Naive thymus-derived CD8-positive, alpha-beta T cell (primary cell): ENCODE measurements at regions not wholly inside any gene's neighbourhood (a gene's known extent, or its start where the extent isn't known, plus 50 kb on each side); places are given as distances from the start of the nearest gene placed in this dataset.
A peak's percentile ranks its signal among the peaks of the same experiment; 100 is the strongest.
"Not testable (repeated sequence)": the region's sequence is repeated elsewhere in the genome, so short reads cannot be mapped to it uniquely, and the experiment has no call there.

Source experiments
- ATAC-seq, 2 donors: fragments of 150-1000 bp; cut with Tn5 transposase in 1 of 2; sonication (Bioruptor Pico), chemical (Tn5 transposase) in 1 of 2; 1 replicate in 1 of 2; 2 replicates in 1 of 2; pipeline ENCODE4 v1.10.0; 2021; ENCODE audit warnings: mild to moderate bottlenecking in 2 of 2, moderate library complexity in 2 of 2
- POLR2A ChIA-PET: fragments of 350-600 bp; sonication (Branson Sonifier 250); formaldehyde crosslinking; loops from one replicate; lab custom pipeline; 2021; ENCODE audit warnings: antibody characterized with exemption; lab: Charles Lee
- DNase-seq, 10 donors: peaks; one replicate each; pipeline versions ENCODE4 v3.0.0 to v3.0.0-alpha.2; 2020 to 2022
- H3K27ac Mint-ChIP-seq, 10 donors: one replicate each; pipeline ENCODE4 v1.8.0; 2020 to 2022; ENCODE audit warnings: mild to moderate bottlenecking in 10 of 10, mixed read lengths in 10 of 10, moderate library complexity in 4 of 10, inconsistent platforms in 1 of 10
- H3K27me3 Mint-ChIP-seq, 5 donors: one replicate each; pipeline ENCODE4 v1.8.0; 2021 to 2022; ENCODE audit warnings: mixed read lengths in 5 of 5
- H3K36me3 Mint-ChIP-seq, 3 donors: one replicate each; pipeline ENCODE4 v1.8.0; 2020 to 2022; ENCODE audit warnings: mixed read lengths in 3 of 3, mild to moderate bottlenecking in 2 of 3, inconsistent platforms in 1 of 3
- H3K4me1 Mint-ChIP-seq, 4 donors: one replicate each; pipeline ENCODE4 v1.8.0; 2021 to 2022; ENCODE audit warnings: mixed read lengths in 4 of 4
- H3K4me3 Mint-ChIP-seq, 10 donors: one replicate each; pipeline ENCODE4 v1.8.0; 2020 to 2022; ENCODE audit warnings: mild to moderate bottlenecking in 10 of 10, mixed read lengths in 10 of 10, moderate library complexity in 6 of 10, inconsistent platforms in 1 of 10
- H3K9me3 Mint-ChIP-seq, 9 donors: one replicate each; pipeline ENCODE4 v1.8.0; 2020 to 2022; ENCODE audit warnings: mixed read lengths in 9 of 9, mild to moderate bottlenecking in 3 of 9, inconsistent platforms in 1 of 9, moderate library complexity in 1 of 9

DNA sequence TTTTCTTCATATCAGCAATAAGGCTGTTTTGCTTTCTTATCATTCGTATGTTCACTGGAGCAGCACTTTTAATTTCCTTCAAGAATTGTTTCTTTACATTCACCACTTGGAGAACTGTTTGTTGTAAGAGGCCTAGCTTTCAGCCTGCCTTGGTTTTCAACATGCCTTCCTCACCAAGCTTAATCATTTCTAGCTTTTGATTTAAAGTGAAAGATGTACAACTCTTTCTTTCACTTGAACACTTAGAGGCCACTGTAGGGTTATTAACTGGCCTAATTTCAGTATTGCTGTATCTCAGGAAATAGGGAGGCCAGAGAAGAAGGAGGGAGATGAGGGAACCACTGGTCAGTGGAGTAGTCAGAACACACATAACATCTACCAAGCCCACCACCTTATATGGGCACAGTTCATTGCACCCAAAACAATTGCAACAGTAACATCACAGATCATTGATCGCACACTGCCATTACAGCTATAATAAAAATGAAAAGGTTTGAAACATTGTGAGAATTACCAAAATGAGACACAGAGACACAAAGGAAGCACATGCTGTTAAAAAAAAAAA lies 181.4 kb upstream of the TUBA3C start:
- no peak for ATAC-seq
- Mint-ChIP-seq H3K27me3 (peaks cover 0 to 4% (median 0%) of the 10 kb centered on the region in 5 donors), H3K4me3 (no peak overlapping the region), H3K9me3 (peaks cover 0 to 3% (median 0%) of the 10 kb centered on the region in 9 donors), H3K4me1 (no peaks in the 10 kb centered on the region), H3K36me3 (no peaks in the 10 kb centered on the region), H3K27ac (no peak overlapping the region)
- POLR2A ChIA-PET, result no interaction called here
- no peak for DNase-seq

DNA sequence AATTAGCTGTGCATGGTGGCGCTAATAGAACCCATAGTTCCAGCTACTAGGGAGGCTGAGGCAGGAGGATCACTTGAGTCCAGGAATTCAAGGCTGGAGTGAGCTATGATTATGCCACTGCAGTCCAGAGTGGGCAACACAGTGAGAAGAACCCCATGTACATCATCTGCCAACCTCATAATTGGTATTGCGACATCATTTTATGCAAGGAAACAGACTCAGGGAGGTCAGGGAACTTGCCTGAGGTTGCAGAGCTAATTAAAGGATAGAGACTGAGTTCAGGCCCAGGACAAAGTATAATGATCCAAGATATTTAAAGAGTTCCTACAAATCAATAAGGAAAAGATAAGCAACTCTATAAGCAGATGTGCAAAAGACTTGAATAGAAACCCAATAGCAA lies 178.1 kb upstream of the TUBA3C start:
- H3K4me3 Mint-ChIP-seq, H3K27ac Mint-ChIP-seq, H3K4me1 Mint-ChIP-seq, POLR2A ChIA-PET, H3K27me3 Mint-ChIP-seq, H3K36me3 Mint-ChIP-seq, ATAC-seq, DNase-seq: not testable (repeated sequence)
- H3K9me3 Mint-ChIP-seq, result peaks cover 0 to 10% (median 3%) of the 10 kb centered on the region in 9 donors

DNA sequence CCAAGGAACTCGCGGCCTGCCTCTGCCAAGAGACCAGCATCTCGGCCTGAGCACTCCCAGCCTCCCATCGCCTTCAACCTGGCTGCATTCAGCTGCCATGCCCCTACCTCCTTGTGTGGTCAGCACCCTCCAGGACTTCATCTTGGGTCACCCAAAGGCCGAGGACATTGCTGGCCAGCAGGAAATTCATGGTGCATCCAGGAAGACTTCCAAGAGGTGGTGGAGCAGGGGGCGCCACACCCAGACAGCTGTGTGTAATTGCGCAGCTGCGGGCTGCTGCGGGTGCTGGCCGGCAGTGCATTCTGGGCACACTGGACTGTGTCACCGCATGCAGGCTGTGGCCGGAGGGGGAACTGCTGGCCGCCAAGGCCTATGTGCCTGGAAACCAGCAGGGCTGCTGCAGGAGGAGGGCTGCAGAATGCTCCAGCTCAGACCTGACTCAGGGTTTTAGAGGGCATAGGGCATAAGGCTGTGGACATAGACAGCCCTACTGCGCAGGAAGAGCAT lies 164.3 kb upstream of the TUBA3C start:
- Mint-ChIP-seq H3K4me3 (no peak overlapping the region), H3K4me1 (peaks cover 0 to 10% (median 0%) of the 10 kb centered on the region in 4 donors), H3K27me3 (peaks cover 8 to 45% (median 11%) of the 10 kb centered on the region in 5 donors), H3K27ac (peak overlapping the region in 1 of 10 donors; percentile 3), H3K9me3 (peaks cover 0 to 7% (median 0%) of the 10 kb centered on the region in 9 donors), H3K36me3 (peaks cover 0 to 4% (median 0%) of the 10 kb centered on the region in 3 donors)
- POLR2A ChIA-PET, result no interaction called here
- no peak for DNase-seq
- no peak for ATAC-seq

DNA sequence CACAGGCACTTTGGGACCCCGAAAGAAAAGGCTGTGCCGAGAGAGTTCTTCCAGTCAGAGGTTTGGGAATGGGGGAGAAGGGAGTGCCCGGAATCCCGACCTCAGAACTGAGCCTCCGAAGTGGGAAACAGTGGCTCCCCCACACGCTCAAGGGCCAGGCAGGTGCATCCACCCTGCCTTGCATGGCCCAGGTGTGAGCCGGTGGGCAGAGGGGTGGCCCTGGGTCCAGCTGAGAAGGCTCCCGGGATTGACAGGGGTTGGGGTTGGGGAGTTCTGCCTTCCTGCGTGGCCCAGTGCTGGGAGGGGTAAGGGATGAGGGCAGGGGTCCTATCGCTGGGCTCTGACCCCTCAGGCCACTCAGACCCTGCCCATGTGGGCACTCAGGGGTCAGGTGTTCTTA lies 163.5 kb upstream of the TUBA3C start:
- Mint-ChIP-seq H3K4me3 (peak overlapping the region in 4 of 10 donors; percentile 36 to 76 (median 50)), H3K36me3 (peaks cover 0 to 4% (median 0%) of the 10 kb centered on the region in 3 donors), H3K9me3 (peaks cover 0 to 11% (median 2%) of the 10 kb centered on the region in 9 donors), H3K27ac (no peak overlapping the region), H3K4me1 (peaks cover 0 to 10% (median 0%) of the 10 kb centered on the region in 4 donors), H3K27me3 (peaks cover 11 to 53% (median 13%) of the 10 kb centered on the region in 5 donors)
- POLR2A ChIA-PET, result no interaction called here
- DNase-seq, result no peak
- no peak for ATAC-seq

DNA sequence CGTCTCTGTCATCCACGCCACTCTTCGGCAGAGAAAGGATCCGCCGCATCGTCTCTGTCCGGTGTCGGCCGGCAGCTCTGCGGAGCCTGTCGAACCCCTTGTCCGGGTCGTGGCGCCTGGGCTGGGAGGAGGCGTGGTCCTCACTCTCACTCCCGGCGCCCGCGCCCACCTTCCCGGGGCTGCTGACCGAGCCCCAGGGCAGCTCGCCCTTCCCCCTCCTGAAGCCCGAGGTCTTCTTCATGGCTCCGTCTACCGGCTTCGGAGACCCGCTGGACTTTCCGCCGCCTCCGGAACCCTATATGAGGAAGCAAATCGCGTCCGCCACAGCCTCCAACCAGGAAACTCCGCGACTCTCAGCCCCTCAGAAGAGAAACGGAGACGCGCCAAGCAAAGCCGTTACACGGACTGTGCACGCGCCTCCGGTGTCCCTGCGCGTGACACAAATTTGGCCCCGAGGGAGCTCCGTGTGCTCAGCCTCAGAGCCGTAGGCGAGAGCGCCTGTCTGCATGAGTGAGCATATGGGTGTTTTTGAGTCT lies 163.0 kb upstream of the TUBA3C start:
- Mint-ChIP-seq H3K27me3 (peaks cover 11 to 54% (median 13%) of the 10 kb centered on the region in 5 donors), H3K9me3 (peaks cover 0 to 11% (median 2%) of the 10 kb centered on the region in 9 donors), H3K4me3 (peak overlapping the region in 6 of 10 donors; percentile 5 to 76 (median 40))
- H3K27ac Mint-ChIP-seq, ATAC-seq, H3K4me1 Mint-ChIP-seq, POLR2A ChIA-PET, H3K36me3 Mint-ChIP-seq: not testable (repeated sequence)
- peak in 2 of 10 donors; percentile 0 to 1 for DNase-seq

DNA sequence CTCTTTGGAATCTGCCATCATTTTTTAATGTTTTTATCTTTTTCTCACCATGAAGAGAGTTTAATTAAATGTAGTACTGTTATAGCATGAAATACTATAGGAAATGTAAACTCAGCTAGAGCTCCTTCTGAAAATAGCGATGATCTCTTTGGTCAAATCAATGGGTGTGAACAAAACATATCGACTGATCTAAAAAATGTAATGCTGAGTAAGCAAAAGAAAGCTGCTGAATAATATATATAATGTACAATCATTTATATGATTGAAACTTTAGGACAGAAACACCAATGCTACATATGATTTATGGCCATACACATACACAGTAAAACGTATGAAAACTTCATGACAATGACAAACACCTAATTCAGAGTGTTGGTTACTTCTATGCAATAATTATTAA lies 150.8 kb upstream of the TUBA3C start:
- DNase-seq (no peak), ATAC-seq (no peak)
- H3K9me3 Mint-ChIP-seq, result peaks cover 0 to 8% (median 0%) of the 10 kb centered on the region in 9 donors
- H3K36me3 Mint-ChIP-seq, result no peaks in the 10 kb centered on the region
- no peak overlapping the region for H3K27ac Mint-ChIP-seq
- no peaks in the 10 kb centered on the region for H3K4me1 Mint-ChIP-seq
- H3K27me3 Mint-ChIP-seq, result peaks cover 0 to 32% (median 8%) of the 10 kb centered on the region in 5 donors
- POLR2A ChIA-PET, result no interaction called here
- H3K4me3 Mint-ChIP-seq, result no peak overlapping the region

DNA sequence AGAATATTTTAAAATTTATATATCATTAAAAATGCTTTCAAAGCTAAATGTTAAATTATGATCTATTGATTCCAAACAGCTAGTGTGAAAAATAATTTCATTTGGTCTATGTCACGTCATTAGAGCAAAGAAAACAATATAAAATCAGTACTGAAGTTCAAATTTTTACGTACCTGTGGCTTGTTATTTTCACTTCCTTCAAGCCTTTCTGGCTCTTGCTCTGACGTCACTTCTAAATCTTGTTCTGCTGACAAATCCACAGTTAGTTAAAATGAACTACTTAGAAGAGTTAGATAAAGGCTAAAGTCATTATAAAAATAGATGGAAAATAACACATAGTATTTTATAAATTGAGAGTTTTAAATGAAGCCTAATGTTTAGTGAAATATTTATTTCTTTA lies 147.7 kb upstream of the TUBA3C start:
- no peak overlapping the region for H3K4me3 Mint-ChIP-seq
- H3K4me1 Mint-ChIP-seq, result no peaks in the 10 kb centered on the region
- H3K9me3 Mint-ChIP-seq, result peaks cover 1 to 13% (median 5%) of the 10 kb centered on the region in 9 donors
- ATAC-seq (no peak), DNase-seq (no peak)
- H3K27me3 Mint-ChIP-seq, result peaks cover 0 to 27% (median 8%) of the 10 kb centered on the region in 5 donors
- POLR2A ChIA-PET, result no interaction called here
- peaks cover 0 to 5% (median 0%) of the 10 kb centered on the region in 3 donors for H3K36me3 Mint-ChIP-seq
- H3K27ac Mint-ChIP-seq, result no peak overlapping the region

DNA sequence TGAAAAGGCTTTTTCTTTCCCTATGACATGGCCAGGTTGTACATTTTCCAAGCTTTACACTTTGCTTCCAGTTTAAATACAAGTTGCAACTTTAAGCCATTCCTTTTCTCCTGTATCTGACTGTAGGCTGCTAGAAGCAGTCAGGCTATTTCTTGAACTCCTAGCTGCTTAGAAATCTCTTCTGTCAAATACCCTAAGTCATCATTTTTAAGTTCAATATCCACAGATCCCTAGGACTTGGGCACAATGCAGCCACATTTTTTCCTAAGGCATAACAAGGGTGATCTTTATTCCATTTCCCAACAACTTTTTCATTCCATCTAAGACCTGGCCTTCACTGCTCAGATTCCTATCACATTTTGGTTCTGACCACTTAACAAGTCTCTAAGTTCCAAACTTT lies 142.7 kb upstream of the TUBA3C start:
- Mint-ChIP-seq H3K27ac (no peak overlapping the region), H3K36me3 (peaks cover 0 to 19% (median 0%) of the 10 kb centered on the region in 3 donors), H3K4me3 (no peak overlapping the region), H3K4me1 (no peaks in the 10 kb centered on the region), H3K9me3 (peaks cover 5 to 26% (median 12%) of the 10 kb centered on the region in 9 donors), H3K27me3 (peaks cover 0 to 27% (median 5%) of the 10 kb centered on the region in 5 donors)
- POLR2A ChIA-PET, result no interaction called here
- DNase-seq, result no peak
- no peak for ATAC-seq

DNA sequence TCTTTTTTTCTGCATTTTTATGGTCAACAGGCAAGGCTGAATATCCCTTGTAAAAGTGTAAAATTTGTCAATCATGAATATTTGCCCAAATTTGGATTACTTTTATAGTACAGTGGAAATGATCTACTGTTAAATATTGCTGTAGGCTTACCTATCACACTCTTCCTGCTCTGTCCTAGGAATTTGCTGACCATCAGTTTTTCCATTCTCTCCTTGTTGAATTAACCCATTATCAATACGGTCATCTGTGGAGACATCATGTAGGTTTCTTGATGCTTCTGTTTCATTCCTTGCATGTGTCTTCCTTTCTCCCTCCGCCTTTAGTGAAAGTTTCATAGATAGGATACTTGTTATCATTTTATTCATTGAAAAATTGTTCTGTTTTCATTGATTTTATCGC lies 139.6 kb upstream of the TUBA3C start:
- no peak overlapping the region for H3K27ac Mint-ChIP-seq
- peaks cover 0 to 19% (median 0%) of the 10 kb centered on the region in 3 donors for H3K36me3 Mint-ChIP-seq
- peaks cover 3 to 13% (median 6%) of the 10 kb centered on the region in 5 donors for H3K27me3 Mint-ChIP-seq
- ATAC-seq, result no peak
- H3K4me1 Mint-ChIP-seq, result no peaks in the 10 kb centered on the region
- no peak for DNase-seq
- H3K4me3 Mint-ChIP-seq, result no peak overlapping the region
- H3K9me3 Mint-ChIP-seq, result peaks cover 8 to 29% (median 13%) of the 10 kb centered on the region in 9 donors
- POLR2A ChIA-PET, result no interaction called here

DNA sequence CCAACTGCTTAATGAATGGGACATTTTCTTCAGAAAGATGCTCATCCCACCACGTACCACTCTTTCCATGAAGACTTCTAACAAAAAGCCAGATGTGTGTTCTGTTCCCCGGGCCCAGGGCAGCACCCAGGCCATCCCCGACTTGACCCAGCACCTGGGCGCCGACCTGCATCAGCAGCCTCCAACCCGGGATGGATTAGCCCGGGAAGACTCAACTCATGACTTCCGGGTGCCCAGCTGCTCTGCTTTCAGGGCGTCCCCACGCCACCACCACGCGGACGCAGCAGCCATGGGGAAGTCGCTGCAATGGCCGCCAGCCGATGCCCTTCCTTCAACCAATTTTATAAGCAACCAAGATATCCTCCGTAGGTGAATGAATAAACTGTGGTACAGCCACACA lies 123.8 kb upstream of the TUBA3C start:
- Mint-ChIP-seq H3K4me1 (no peaks in the 10 kb centered on the region), H3K9me3 (peaks cover 0 to 16% (median 4%) of the 10 kb centered on the region in 9 donors), H3K36me3 (peaks cover 0 to 9% (median 0%) of the 10 kb centered on the region in 3 donors), H3K27me3 (peaks cover 0 to 3% (median 2%) of the 10 kb centered on the region in 5 donors), H3K4me3 (no peak overlapping the region), H3K27ac (no peak overlapping the region)
- DNase-seq (no peak), ATAC-seq (no peak)
- POLR2A ChIA-PET, result no interaction called here

DNA sequence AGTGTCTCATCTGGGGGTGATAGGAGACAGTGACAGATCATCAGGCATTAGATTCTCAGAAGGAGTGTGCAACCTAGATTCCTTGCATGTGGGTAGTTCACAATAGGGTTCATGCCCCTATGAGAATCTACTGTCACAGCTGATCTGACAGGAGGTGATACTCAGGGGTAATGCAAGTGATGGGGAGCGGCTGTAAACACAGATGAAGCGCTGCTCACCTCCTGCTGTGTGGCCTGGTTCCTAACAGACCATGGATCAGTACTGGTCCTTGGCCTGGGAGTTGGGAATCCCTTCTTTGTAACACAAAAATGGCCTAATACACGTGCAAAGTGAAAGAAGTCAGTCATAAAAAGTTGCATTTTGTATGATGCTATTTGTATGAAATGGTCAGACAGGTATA lies 107.6 kb upstream of the TUBA3C start:
- Mint-ChIP-seq H3K4me3 (no peak overlapping the region), H3K27ac (no peak overlapping the region), H3K36me3 (peaks cover 0 to 4% (median 0%) of the 10 kb centered on the region in 3 donors), H3K27me3 (peaks cover 0 to 9% (median 0%) of the 10 kb centered on the region in 5 donors), H3K4me1 (no peaks in the 10 kb centered on the region), H3K9me3 (peaks cover 0 to 39% (median 4%) of the 10 kb centered on the region in 9 donors)
- DNase-seq, result no peak
- ATAC-seq, result no peak
- POLR2A ChIA-PET, result no interaction called here

DNA sequence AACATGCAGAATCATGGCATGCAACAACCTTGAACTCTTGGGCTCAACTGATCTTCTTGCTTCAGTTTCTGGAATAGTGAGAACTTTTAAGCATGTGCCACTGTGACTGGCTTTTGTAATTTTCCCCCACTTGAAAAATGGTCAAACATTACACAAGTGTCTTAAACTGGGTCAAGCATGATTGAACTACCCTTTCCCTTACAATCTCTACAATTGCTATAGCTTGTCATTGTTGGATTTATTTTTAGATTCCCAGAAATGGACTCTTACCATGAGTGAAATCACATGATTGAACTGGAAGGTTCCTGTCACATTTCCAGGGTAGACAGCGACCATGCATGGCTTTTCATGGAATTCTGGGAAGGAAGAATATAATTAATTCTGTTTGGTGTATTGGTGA lies 102.2 kb upstream of the TUBA3C start:
- no peak overlapping the region for H3K27ac Mint-ChIP-seq
- POLR2A ChIA-PET, result no interaction called here
- H3K4me1 Mint-ChIP-seq, result no peaks in the 10 kb centered on the region
- no peak for ATAC-seq
- H3K36me3 Mint-ChIP-seq, result peaks cover 0 to 5% (median 0%) of the 10 kb centered on the region in 3 donors
- DNase-seq, result no peak
- H3K9me3 Mint-ChIP-seq, result peaks cover 2 to 25% (median 9%) of the 10 kb centered on the region in 9 donors
- no peak overlapping the region for H3K4me3 Mint-ChIP-seq
- peaks cover 0 to 3% (median 0%) of the 10 kb centered on the region in 5 donors for H3K27me3 Mint-ChIP-seq

DNA sequence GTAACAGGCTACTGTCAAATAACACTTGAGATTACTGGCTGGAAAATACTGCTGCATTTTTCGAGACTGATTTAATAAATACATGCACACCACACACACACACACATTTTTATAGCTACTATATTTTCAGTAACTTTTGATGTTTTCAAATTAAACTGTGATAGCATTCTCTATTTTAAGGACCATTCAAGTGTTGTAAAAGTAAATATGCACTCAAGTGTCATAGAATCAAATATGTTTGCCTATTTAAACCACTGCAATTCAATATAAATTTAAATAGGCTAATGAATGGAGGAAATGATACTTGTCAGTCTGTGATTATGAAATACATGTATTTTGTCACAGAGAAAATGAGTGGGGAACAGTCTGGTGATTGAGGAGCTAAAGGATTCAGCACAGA lies 86.7 kb upstream of the TUBA3C start:
- Mint-ChIP-seq H3K36me3 (peaks cover 0 to 9% (median 0%) of the 10 kb centered on the region in 3 donors), H3K9me3 (peaks cover 0 to 14% (median 8%) of the 10 kb centered on the region in 9 donors), H3K27me3 (peaks cover 0 to 30% (median 6%) of the 10 kb centered on the region in 5 donors), H3K4me3 (no peak overlapping the region), H3K27ac (no peak overlapping the region), H3K4me1 (no peaks in the 10 kb centered on the region)
- DNase-seq, result no peak
- no peak for ATAC-seq
- POLR2A ChIA-PET, result no interaction called here
